ENCODE measurements at regions not wholly inside any gene's neighbourhood (a gene's known extent, or its start where the extent isn't known, plus 50 kb on each side); places are given as distances from the start of the nearest gene placed in this dataset.
"Not testable (repeated sequence)": the region's sequence is repeated elsewhere in the genome, so short reads cannot be mapped to it uniquely, and the experiment has no call there.

GRCh38 chr21:38622827-38623209, 124.5 kb upstream of the ERG start:
- H3K4me1 ChIP-seq = no peaks in the 10 kb centered on the region
- no peaks in the 10 kb centered on the region; the same call in 1 of the 2 replicates for H3K9me3 ChIP-seq
- DNase-seq (ENCODE audit: low spot score in 2 of 2) = no peak
- H3K4me3 ChIP-seq = no peak overlapping the region
- in situ Hi-C loops (cut with MboI; ENCODE audit: low sequenced_read_pairs) = no loop called here
- H3K27me3 ChIP-seq (ENCODE audit: low read depth) = no peaks in the 10 kb centered on the region
- no peaks in the 10 kb centered on the region for H3K36me3 ChIP-seq (replicated peaks)

- Histone ChIP-seq H3K9me3 (no peaks in the 10 kb centered on the region; the same call in 1 of the 2 replicates), H3K4me1 (no peaks in the 10 kb centered on the region), H3K27me3 (ENCODE audit: low read depth) (no peaks in the 10 kb centered on the region), H3K4me3 (no peak overlapping the region), H3K36me3 (replicated peaks) (no peaks in the 10 kb centered on the region)
- in situ Hi-C loops (cut with MboI; ENCODE audit: low sequenced_read_pairs) = no loop called here
- no peak for DNase-seq (ENCODE audit: low spot score in 2 of 2)
These were observed 125.3 kb upstream of the ERG start for GRCh38 chr21:38623552-38623951.

GRCh38 chr21:38625000-38625399, 126.7 kb upstream of the ERG start:
- Histone ChIP-seq H3K4me1 (no peaks in the 10 kb centered on the region), H3K27me3 (ENCODE audit: low read depth) (no peaks in the 10 kb centered on the region), H3K36me3 (replicated peaks) (no peaks in the 10 kb centered on the region), H3K9me3 (no peaks in the 10 kb centered on the region; the same call in 1 of the 2 replicates), H3K4me3 (no peak overlapping the region)
- in situ Hi-C loops (cut with MboI; ENCODE audit: low sequenced_read_pairs) = no loop called here
- no peak for DNase-seq (ENCODE audit: low spot score in 2 of 2)

GRCh38 chr21:38626306-38626705, 128.0 kb upstream of the ERG start:
- Histone ChIP-seq H3K4me3 (no peak overlapping the region), H3K4me1 (no peaks in the 10 kb centered on the region), H3K36me3 (replicated peaks) (no peaks in the 10 kb centered on the region), H3K27me3 (ENCODE audit: low read depth) (no peaks in the 10 kb centered on the region), H3K9me3 (no peaks in the 10 kb centered on the region; the same call in 1 of the 2 replicates)
- in situ Hi-C loops (cut with MboI; ENCODE audit: low sequenced_read_pairs) = no loop called here
- no peak for DNase-seq (ENCODE audit: low spot score in 2 of 2)

GRCh38 chr21:38628349-38628748, 130.1 kb upstream of the ERG start:
- in situ Hi-C loops (cut with MboI; ENCODE audit: low sequenced_read_pairs) = no loop called here
- H3K27me3 ChIP-seq (ENCODE audit: low read depth) = no peaks in the 10 kb centered on the region
- H3K36me3 ChIP-seq (replicated peaks) = no peaks in the 10 kb centered on the region
- H3K9me3 ChIP-seq = no peaks in the 10 kb centered on the region; the same call in 1 of the 2 replicates
- DNase-seq (ENCODE audit: low spot score in 2 of 2) = no peak
- H3K4me3 ChIP-seq = no peak overlapping the region
- no peaks in the 10 kb centered on the region for H3K4me1 ChIP-seq

- Histone ChIP-seq H3K9me3 (peaks cover 2% of the 10 kb centered on the region; the same call in 1 of the 2 replicates), H3K36me3 (replicated peaks) (no peaks in the 10 kb centered on the region), H3K4me3 (no peak overlapping the region), H3K4me1 (no peaks in the 10 kb centered on the region), H3K27me3 (ENCODE audit: low read depth) (no peaks in the 10 kb centered on the region)
- in situ Hi-C loops (cut with MboI; ENCODE audit: low sequenced_read_pairs) = no loop called here
- no peak for DNase-seq (ENCODE audit: low spot score in 2 of 2)
These were observed 132.9 kb upstream of the ERG start for GRCh38 chr21:38631206-38631605.

GRCh38 chr21:38631676-38632075, 133.4 kb upstream of the ERG start:
- in situ Hi-C loops (cut with MboI; ENCODE audit: low sequenced_read_pairs) = no loop called here
- Histone ChIP-seq H3K36me3 (replicated peaks) (no peaks in the 10 kb centered on the region), H3K4me3 (no peak overlapping the region), H3K27me3 (ENCODE audit: low read depth) (no peaks in the 10 kb centered on the region), H3K4me1 (no peaks in the 10 kb centered on the region), H3K9me3 (peaks cover 2% of the 10 kb centered on the region; the same call in 1 of the 2 replicates)
- DNase-seq (ENCODE audit: low spot score in 2 of 2) = no peak

- no peaks in the 10 kb centered on the region for H3K27me3 ChIP-seq (ENCODE audit: low read depth)
- H3K4me3 ChIP-seq = no peak overlapping the region
- no peaks in the 10 kb centered on the region for H3K36me3 ChIP-seq (replicated peaks)
- H3K4me1 ChIP-seq = no peaks in the 10 kb centered on the region
- in situ Hi-C loops (cut with MboI; ENCODE audit: low sequenced_read_pairs) = no loop called here
- no peak for DNase-seq (ENCODE audit: low spot score in 2 of 2)
- peaks cover 7% of the 10 kb centered on the region; the same call in 1 of the 2 replicates for H3K9me3 ChIP-seq
These were observed 138.9 kb upstream of the ERG start for GRCh38 chr21:38637161-38637560.

- H3K4me3 ChIP-seq = no peak overlapping the region
- 0 out of 2 replicates have a peak, but pooled peaks cover 4% of the 10 kb centered on the region for H3K9me3 ChIP-seq
- no peaks in the 10 kb centered on the region for H3K27me3 ChIP-seq (ENCODE audit: low read depth)
- DNase-seq (ENCODE audit: low spot score in 2 of 2) = no peak
- no peaks in the 10 kb centered on the region for H3K36me3 ChIP-seq (replicated peaks)
- in situ Hi-C loops (cut with MboI; ENCODE audit: low sequenced_read_pairs) = no loop called here
- H3K4me1 ChIP-seq = no peaks in the 10 kb centered on the region
These were observed 141.5 kb upstream of the ERG start for GRCh38 chr21:38639571-38640354.

GRCh38 chr21:38640355-38640742, 142.1 kb upstream of the ERG start:
- H3K4me1 ChIP-seq; H3K27me3 ChIP-seq (ENCODE audit: low read depth); H3K36me3 ChIP-seq (replicated peaks); H3K9me3 ChIP-seq; in situ Hi-C loops (cut with MboI; ENCODE audit: low sequenced_read_pairs); DNase-seq (ENCODE audit: low spot score in 2 of 2); H3K4me3 ChIP-seq: not testable (repeated sequence)

GRCh38 chr21:38643404-38644023, 145.2 kb upstream of the ERG start:
- DNase-seq (ENCODE audit: low spot score in 2 of 2) = no peak
- Histone ChIP-seq H3K9me3 (0 out of 2 replicates have a peak, but pooled peaks cover 2% of the 10 kb centered on the region), H3K4me3 (no peak overlapping the region), H3K36me3 (replicated peaks) (no peaks in the 10 kb centered on the region), H3K27me3 (ENCODE audit: low read depth) (no peaks in the 10 kb centered on the region), H3K4me1 (no peaks in the 10 kb centered on the region)
- in situ Hi-C loops (cut with MboI; ENCODE audit: low sequenced_read_pairs) = no loop called here

- in situ Hi-C loops (cut with MboI; ENCODE audit: low sequenced_read_pairs) = no loop called here
- H3K9me3 ChIP-seq = 0 out of 2 replicates have a peak, but pooled peaks cover 2% of the 10 kb centered on the region
- DNase-seq (ENCODE audit: low spot score in 2 of 2) = no peak
- no peaks in the 10 kb centered on the region for H3K4me1 ChIP-seq
- H3K27me3 ChIP-seq (ENCODE audit: low read depth) = no peaks in the 10 kb centered on the region
- no peak overlapping the region for H3K4me3 ChIP-seq
- no peaks in the 10 kb centered on the region for H3K36me3 ChIP-seq (replicated peaks)
These were observed 147.0 kb upstream of the ERG start for GRCh38 chr21:38645282-38645681.

- DNase-seq (ENCODE audit: low spot score in 2 of 2) = no peak
- no peaks in the 10 kb centered on the region for H3K4me1 ChIP-seq
- no peak overlapping the region for H3K4me3 ChIP-seq
- H3K27me3 ChIP-seq (ENCODE audit: low read depth) = no peaks in the 10 kb centered on the region
- 0 out of 2 replicates have a peak, but pooled peaks cover under 1% of the 10 kb centered on the region for H3K9me3 ChIP-seq
- H3K36me3 ChIP-seq (replicated peaks) = no peaks in the 10 kb centered on the region
- in situ Hi-C loops (cut with MboI; ENCODE audit: low sequenced_read_pairs) = no loop called here
These were observed 148.0 kb upstream of the ERG start for GRCh38 chr21:38646213-38646837.

- DNase-seq (ENCODE audit: low spot score in 2 of 2) = no peak
- in situ Hi-C loops (cut with MboI; ENCODE audit: low sequenced_read_pairs) = no loop called here
These were observed 150.8 kb upstream of the ERG start for GRCh38 chr21:38649120-38649519.

More at GRCh38 chr21:38649120-38649519, 150.8 kb upstream of the ERG start:
- H3K4me1 ChIP-seq = no peaks in the 10 kb centered on the region
- no peaks in the 10 kb centered on the region for H3K27me3 ChIP-seq (ENCODE audit: low read depth)
- H3K4me3 ChIP-seq = no peak overlapping the region
- no peaks in the 10 kb centered on the region for H3K9me3 ChIP-seq
- no peaks in the 10 kb centered on the region for H3K36me3 ChIP-seq (replicated peaks)
